ENCODE measurements at regions not wholly inside any gene's neighbourhood (a gene's known extent, or its start where the extent isn't known, plus 50 kb on each side); places are given as distances from the start of the nearest gene placed in this dataset.
A peak's percentile ranks its signal among the peaks of the same experiment; 100 is the strongest.
"Not testable (repeated sequence)": the region's sequence is repeated elsewhere in the genome, so short reads cannot be mapped to it uniquely, and the experiment has no call there.

DNA sequence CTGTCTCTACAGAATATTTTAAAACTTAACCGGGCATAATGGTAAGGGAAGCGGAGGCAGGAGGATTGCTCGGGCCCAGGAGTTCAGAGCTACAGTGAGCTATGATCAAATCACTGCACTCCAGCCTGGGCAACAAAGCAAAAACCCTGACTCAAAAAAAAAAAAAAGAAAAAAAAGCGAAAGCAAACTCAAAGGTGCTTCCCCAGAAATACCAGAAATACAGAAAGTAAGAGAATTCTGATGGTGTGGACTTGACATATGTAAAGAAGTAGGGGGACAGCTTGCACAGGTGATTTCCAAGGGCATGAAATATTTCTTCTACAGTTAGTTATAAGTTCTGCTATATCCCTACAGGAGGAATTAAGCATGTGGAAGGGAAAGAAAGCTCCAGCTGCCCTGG is 69.7 kb upstream of the APBB1IP start:
- Histone ChIP-seq H3K4me3 (no peak overlapping the region), H3K4me1 (peaks cover 0 to 8% (median 0%) of the 10 kb centered on the region in 9 donors), H3K27me3 (peaks cover 0 to 4% (median 0%) of the 10 kb centered on the region in 7 donors), H3K36me3 (no peaks in the 10 kb centered on the region), H3K9me3 (peaks cover 0 to 12% (median 0%) of the 10 kb centered on the region in 11 donors), H3K27ac (no peak overlapping the region)
- ATAC-seq (no peak), DNase-seq (no peak)
- TF ChIP-seq, protein P1, sequence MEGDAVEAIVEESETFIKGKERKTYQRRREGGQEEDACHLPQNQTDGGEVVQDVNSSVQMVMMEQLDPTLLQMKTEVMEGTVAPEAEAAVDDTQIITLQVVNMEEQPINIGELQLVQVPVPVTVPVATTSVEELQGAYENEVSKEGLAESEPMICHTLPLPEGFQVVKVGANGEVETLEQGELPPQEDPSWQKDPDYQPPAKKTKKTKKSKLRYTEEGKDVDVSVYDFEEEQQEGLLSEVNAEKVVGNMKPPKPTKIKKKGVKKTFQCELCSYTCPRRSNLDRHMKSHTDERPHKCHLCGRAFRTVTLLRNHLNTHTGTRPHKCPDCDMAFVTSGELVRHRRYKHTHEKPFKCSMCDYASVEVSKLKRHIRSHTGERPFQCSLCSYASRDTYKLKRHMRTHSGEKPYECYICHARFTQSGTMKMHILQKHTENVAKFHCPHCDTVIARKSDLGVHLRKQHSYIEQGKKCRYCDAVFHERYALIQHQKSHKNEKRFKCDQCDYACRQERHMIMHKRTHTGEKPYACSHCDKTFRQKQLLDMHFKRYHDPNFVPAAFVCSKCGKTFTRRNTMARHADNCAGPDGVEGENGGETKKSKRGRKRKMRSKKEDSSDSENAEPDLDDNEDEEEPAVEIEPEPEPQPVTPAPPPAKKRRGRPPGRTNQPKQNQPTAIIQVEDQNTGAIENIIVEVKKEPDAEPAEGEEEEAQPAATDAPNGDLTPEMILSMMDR (IDR thresholded peaks at IDR 0.05): no peak
- intact Hi-C loops (cut with DNase I): no loop called here
- 60 to 62% methylated on average over 4 of the region's 4 CpGs for WGBS, 2 donors

DNA sequence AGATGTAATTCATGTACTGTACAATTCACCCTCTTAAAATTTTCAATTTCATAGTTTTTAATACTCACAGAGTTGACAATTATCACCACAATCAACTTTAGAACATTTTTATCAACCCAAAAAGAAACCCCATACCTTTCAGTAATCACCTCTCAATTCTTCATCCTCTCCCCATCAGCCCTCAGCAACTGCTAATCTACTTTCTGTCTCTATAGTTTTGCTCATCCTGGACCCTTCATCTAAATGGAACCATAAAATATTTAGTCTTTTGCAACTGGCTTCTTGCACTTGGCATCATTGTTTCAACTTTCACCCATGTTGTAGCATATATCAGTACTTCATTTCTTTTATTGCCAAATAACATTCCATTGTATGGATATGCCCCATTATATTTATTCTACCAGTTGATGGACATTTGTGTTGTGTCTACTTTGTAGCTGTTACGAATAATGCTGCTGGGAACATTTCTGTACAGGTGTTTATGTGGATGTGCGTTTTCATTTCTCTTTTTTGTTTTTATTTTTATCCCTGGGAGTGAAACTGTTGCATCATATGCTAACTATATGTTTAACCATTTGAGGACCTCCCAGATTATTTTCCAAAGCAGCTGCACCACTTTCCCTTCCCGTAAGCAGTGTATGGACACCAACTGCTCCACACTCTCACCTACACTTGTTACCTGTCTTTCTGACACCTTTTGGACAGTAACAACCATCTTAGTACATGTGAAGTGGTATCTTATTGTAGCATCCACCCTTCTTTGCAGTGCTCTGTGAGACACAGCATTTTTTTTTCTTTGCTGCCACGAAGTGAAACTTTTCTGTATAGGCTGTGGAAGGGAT is 65.4 kb upstream of the APBB1IP start:
- H3K36me3 ChIP-seq: no peaks in the 10 kb centered on the region
- H3K4me3 ChIP-seq: no peak overlapping the region
- H3K27me3 ChIP-seq: peaks cover 0 to 6% (median 0%) of the 10 kb centered on the region in 7 donors
- peaks cover 0 to 12% (median 0%) of the 10 kb centered on the region in 11 donors for H3K9me3 ChIP-seq
- DNase-seq (no peak), ATAC-seq (no peak)
- intact Hi-C loops (cut with DNase I): loop anchor here in 1 of 10 donors (10.0 kb wide), 1 partner anchor 52 kb away; no protein-coding TSS in a partner anchor
- TF ChIP-seq, protein P1 (IDR thresholded peaks at IDR 0.05): no peak
- H3K27ac ChIP-seq: no peak overlapping the region
- WGBS, 2 donors: 59 to 64% methylated on average over 4 of the region's 4 CpGs
- H3K4me1 ChIP-seq: peaks cover 0 to 23% (median 0%) of the 10 kb centered on the region in 9 donors

DNA sequence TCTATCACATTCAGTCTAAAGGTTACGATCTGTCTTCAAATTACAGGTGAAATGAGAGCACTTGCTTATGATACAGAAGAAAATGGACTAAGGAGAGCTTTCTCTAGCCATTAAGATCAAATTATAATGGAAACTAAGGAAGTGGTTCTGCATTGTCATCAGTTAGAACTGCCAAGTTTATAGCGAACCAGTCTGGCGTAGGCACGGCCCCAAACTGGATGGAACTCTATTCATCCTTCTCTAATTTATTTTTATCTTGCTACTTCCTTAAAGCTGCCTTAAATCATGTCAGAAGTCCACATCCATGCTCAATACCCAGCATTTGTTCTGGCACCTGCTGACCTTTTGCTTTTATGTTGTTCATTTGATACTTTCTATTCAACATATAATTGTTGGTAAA is 63.7 kb upstream of the APBB1IP start:
- no peak overlapping the region for H3K4me3 ChIP-seq
- 81 to 83% methylated on average over 4 of the region's 4 CpGs for WGBS, 2 donors
- H3K36me3 ChIP-seq: no peaks in the 10 kb centered on the region

DNA sequence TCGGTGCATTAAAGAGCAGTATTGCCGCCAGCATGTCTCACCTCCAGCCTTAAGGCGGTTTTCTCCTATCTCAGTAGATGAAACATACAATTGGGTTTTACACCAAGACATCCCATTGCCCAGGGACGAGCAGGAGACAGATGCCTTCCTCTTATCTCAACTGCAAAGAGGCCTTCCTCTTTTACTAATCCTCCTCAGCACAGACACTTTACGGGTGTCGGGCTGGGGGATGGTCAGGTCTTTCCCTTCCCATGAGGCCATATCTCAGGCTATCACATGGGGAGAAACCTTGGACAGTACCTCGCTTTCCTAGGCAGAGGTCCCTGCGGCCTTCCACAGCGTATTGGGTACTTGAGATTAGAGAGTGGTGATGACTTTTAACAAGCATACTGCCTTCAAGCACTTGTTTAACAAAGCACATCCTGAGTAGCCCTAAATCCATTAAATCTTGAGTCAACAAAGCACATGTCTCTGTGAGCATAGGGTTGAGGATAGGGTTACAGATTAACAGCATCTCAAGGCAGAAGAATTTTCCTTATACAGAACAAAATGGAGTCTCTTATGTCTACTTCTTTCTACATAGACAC is 60.8 kb upstream of the APBB1IP start:
- ATAC-seq, H3K27ac ChIP-seq, H3K9me3 ChIP-seq, DNase-seq, H3K36me3 ChIP-seq, H3K27me3 ChIP-seq, H3K4me3 ChIP-seq: not testable (repeated sequence)
- intact Hi-C loops (cut with DNase I): loop anchor here in 1 of 10 donors (10.0 kb wide), 1 partner anchor 47 kb away; no protein-coding TSS in a partner anchor
- H3K4me1 ChIP-seq: peaks cover 0 to 37% (median 0%) of the 10 kb centered on the region in 9 donors
- WGBS, 2 donors: 28 to 38% methylated on average over 9 of the region's 9 CpGs

More for the DNA sequence above, 63.7 kb upstream of the APBB1IP start:
- ATAC-seq (peak in 2 of 8 donors; percentile 44 to 58), DNase-seq (no peak)
- TF ChIP-seq, protein P1 (IDR thresholded peaks at IDR 0.05): no peak
- H3K9me3 ChIP-seq: peaks cover 0 to 12% (median 0%) of the 10 kb centered on the region in 11 donors
- peaks cover 0 to 37% (median 0%) of the 10 kb centered on the region in 9 donors for H3K4me1 ChIP-seq
- H3K27me3 ChIP-seq: peaks cover 0 to 6% (median 0%) of the 10 kb centered on the region in 7 donors
- intact Hi-C loops (cut with DNase I): loop anchor here in 1 of 10 donors (10.0 kb wide), 1 partner anchor 50 kb away; no protein-coding TSS in a partner anchor
- no peak overlapping the region for H3K27ac ChIP-seq

Data from heart right ventricle (tissue), 16 donors.